Large intestine (tissue), 3 donors: ENCODE measurements at regions not wholly inside any gene's neighbourhood (a gene's known extent, or its start where the extent isn't known, plus 50 kb on each side); places are given as distances from the start of the nearest gene placed in this dataset.

ENCODE experiments used
- DNase-seq, 2 donors: peaks; one replicate each; pipeline versions ENCODE4 v3.0.0 to v3.0.0-alpha.2; 2013
- H3K27ac ChIP-seq: one replicate; pipeline ENCODE4 v1.5.1; 2013; ENCODE audit warnings: low read length
- H3K27me3 ChIP-seq: 2 replicates; pipeline ENCODE4 v1.6.1; 2013; ENCODE audit warnings: low read length; ENCODE audit not compliant: control insufficient read depth, insufficient read depth
- H3K36me3 ChIP-seq: 2 replicates; pipeline ENCODE4 v1.6.1; 2013; ENCODE audit warnings: low read length; ENCODE audit not compliant: control insufficient read depth, insufficient read depth
- H3K4me1 ChIP-seq: one replicate; pipeline ENCODE4 v1.6.1; 2013; ENCODE audit warnings: low read length; ENCODE audit not compliant: control insufficient read depth, insufficient read depth
- H3K4me3 ChIP-seq: one replicate; pipeline ENCODE4 v1.5.1; 2013; ENCODE audit warnings: low read length
- H3K9me3 ChIP-seq: one replicate; pipeline ENCODE4 v1.6.1; 2013; ENCODE audit warnings: mild to moderate bottlenecking, low read depth, low read length, moderate library complexity; ENCODE audit not compliant: control insufficient read depth
- WGBS: methylation state at CpG from one replicate; pipeline ENCODE4 v1.1.5; 2013; ENCODE audit warnings: low lambda C conversion rate; ENCODE audit not compliant: insufficient coverage; 5-methylcytosine and 5-hydroxymethylcytosine counted together

- no peaks in the 10 kb centered on the region for H3K9me3 ChIP-seq
- no peaks in the 10 kb centered on the region for H3K4me1 ChIP-seq
- H3K4me3 ChIP-seq, result no peak overlapping the region
- peaks cover 5% of the 10 kb centered on the region for H3K27me3 ChIP-seq
- no peak overlapping the region for H3K27ac ChIP-seq
- H3K36me3 ChIP-seq, result no peaks in the 10 kb centered on the region
- DNase-seq, result no peak
- no CpG with 5 or more reads among the region's 4 CpGs for WGBS
Observed at GRCh38 chr3:107897471-107898061, 193.3 kb downstream of the CD47 start.

DNA sequence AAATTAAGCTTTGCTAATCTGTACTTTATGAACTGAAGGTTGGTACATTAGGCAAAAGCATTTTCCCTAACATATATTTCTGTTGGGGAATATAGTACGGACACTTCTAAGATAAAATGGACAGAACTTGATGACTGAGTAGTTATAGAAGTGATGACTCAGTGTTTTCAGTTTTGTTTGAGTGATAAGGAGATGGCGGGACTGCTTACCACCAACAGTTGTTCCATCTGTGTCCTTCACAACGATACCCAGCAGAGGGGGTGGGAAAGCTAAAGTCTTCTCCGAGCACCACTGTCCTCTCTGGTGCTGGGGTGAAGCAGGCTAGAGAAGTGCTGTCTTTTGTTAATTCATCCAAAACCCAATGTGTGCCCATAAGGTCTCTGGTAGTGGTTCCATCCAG, 195.8 kb downstream of the CD47 start:
- no peaks in the 10 kb centered on the region for H3K36me3 ChIP-seq
- peaks cover 5% of the 10 kb centered on the region for H3K27me3 ChIP-seq
- no peak overlapping the region for H3K4me3 ChIP-seq
- no peak overlapping the region for H3K27ac ChIP-seq
- WGBS, result no CpG with 5 or more reads among the region's 4 CpGs
- no peak for DNase-seq
- H3K9me3 ChIP-seq, result no peaks in the 10 kb centered on the region
- no peaks in the 10 kb centered on the region for H3K4me1 ChIP-seq

DNA sequence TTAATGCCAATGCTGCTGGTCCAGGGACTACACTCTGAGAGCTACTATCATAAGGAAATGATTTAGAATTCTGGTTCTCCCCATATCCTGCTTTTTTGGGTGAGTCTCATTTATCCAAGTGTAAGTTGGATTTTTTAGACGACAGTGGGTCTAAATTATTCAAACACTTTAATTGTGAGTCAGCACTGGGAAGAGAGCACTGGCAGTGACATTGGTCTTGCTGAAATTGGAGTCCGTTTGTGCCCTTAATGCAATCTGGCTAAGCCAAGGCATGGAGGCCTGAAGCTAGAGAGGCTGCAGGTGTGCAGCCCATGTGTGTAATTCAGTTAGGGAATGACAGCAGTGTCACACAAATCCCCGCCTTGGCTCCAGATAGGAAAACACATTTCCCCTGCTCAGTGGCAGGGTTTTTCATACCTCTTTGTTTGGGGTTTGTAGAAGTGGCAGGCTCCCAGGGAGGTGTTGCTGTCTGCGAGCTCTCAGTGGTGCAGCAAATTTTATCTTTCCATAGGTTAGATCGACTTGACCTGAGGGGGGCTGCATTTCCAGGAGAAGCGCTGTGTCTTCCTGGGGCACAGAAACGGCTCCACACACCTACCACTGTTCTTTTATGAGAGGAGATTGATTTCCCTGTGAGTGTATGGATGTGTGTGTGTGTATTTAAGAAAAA, 197.7 kb downstream of the CD47 start:
- no peak overlapping the region for H3K4me3 ChIP-seq
- no peaks in the 10 kb centered on the region for H3K36me3 ChIP-seq
- DNase-seq, result no peak
- no peaks in the 10 kb centered on the region for H3K4me1 ChIP-seq
- peaks cover 4% of the 10 kb centered on the region for H3K9me3 ChIP-seq
- no CpG with 5 or more reads among the region's 7 CpGs for WGBS
- no peak overlapping the region for H3K27ac ChIP-seq
- peaks cover 5% of the 10 kb centered on the region for H3K27me3 ChIP-seq

DNA sequence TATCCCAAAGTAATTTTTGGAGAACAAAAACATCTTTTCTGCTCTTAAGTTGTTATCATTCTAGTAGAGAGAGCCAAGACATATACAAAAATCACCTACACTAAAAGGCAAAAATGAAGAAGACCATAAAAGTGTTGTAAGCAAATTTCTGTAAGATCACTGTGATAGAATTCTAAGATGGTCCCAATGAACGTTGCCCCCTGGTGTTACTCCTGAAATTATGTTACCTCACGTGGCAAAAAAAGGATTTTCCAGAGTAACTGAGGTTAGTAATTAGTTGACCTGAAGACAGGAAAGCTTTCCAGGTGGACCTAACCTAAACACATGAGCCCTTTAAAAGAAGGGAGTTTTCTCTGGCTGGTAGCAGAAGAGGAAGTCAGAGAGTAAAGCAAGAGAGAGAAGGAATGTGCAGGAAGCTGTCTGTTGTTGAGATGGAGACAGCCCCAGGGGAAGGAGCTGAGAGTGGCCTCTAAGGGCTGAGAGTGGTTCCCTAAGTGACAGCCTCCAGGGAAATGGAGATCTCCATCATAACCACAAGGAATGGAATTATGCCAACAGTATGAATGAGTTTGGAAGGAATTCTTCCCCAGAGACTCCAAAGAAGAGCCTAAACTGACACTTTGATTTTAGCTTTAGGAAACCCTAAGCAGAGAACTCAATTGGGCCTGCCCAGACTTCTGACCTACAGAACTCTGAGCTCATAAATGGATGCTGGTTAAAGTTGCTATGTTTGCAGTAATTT, 205.9 kb downstream of the CD47 start:
- DNase-seq, result no peak
- Histone ChIP-seq H3K9me3 (peaks cover 4% of the 10 kb centered on the region), H3K36me3 (no peaks in the 10 kb centered on the region), H3K4me1 (no peaks in the 10 kb centered on the region), H3K4me3 (no peak overlapping the region), H3K27ac (no peak overlapping the region), H3K27me3 (no peaks in the 10 kb centered on the region)
- no CpG with 5 or more reads among the region's 2 CpGs for WGBS

- Histone ChIP-seq H3K4me3 (no peak overlapping the region), H3K27ac (no peak overlapping the region), H3K4me1 (no peaks in the 10 kb centered on the region), H3K27me3 (no peaks in the 10 kb centered on the region), H3K36me3 (no peaks in the 10 kb centered on the region), H3K9me3 (no peaks in the 10 kb centered on the region)
- no peak for DNase-seq
Observed at GRCh38 chr3:107884028-107884427, 206.8 kb downstream of the CD47 start.

- no peaks in the 10 kb centered on the region for H3K4me1 ChIP-seq
- H3K9me3 ChIP-seq, result no peaks in the 10 kb centered on the region
- 60% methylated on average over 1 of the region's 7 CpGs for WGBS
- no peak for DNase-seq
- no peak overlapping the region for H3K4me3 ChIP-seq
- H3K27ac ChIP-seq, result no peak overlapping the region
- H3K36me3 ChIP-seq, result no peaks in the 10 kb centered on the region
- H3K27me3 ChIP-seq, result no peaks in the 10 kb centered on the region
Observed at GRCh38 chr3:107882881-107883280, 207.9 kb downstream of the CD47 start.

DNA sequence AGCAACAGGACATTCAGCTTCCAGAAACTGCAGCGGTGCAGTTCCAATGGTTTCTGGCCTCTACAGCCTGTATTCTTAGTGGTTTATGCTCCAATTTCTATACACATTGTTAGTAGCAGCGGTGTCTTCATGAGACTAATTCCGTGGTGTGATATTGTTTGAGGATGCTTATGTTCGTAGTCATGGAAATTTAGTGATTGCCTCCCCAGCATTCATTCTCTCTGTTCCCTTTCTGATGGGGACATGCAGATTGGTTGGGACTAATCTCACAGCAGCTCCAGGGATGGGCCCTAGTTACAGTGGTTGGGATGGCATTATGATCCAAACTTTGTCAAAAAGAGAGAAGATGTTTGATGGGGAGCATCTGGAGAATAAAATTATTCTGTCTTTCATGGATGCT, 208.6 kb downstream of the CD47 start:
- no CpG with 5 or more reads among the region's 4 CpGs for WGBS
- Histone ChIP-seq H3K4me3 (no peak overlapping the region), H3K27me3 (no peaks in the 10 kb centered on the region), H3K9me3 (no peaks in the 10 kb centered on the region), H3K27ac (no peak overlapping the region), H3K36me3 (no peaks in the 10 kb centered on the region), H3K4me1 (no peaks in the 10 kb centered on the region)
- DNase-seq, result no peak

DNA sequence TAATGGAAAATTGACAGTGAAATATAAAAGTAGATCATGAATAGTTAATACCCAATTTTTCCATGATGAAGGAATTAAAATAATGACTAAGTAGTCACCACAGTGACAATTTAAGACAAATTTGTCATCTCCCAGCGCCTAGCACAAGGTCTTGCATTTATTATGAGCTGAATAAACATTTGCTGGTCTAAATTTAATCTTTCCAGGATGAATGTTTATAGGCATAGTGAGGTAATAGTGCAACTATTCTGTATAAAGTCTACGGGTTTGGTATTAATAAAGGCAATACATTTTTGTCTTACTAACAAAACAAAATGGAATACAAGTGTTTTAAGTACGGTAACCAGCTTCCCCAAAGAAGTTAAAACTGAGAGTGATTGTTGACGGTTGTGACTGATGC, 209.3 kb downstream of the CD47 start:
- no peak overlapping the region for H3K27ac ChIP-seq
- no peaks in the 10 kb centered on the region for H3K4me1 ChIP-seq
- no peaks in the 10 kb centered on the region for H3K9me3 ChIP-seq
- H3K4me3 ChIP-seq, result no peak overlapping the region
- 100% methylated on average over 1 of the region's 4 CpGs for WGBS
- no peaks in the 10 kb centered on the region for H3K27me3 ChIP-seq
- no peaks in the 10 kb centered on the region for H3K36me3 ChIP-seq
- DNase-seq, result no peak

DNA sequence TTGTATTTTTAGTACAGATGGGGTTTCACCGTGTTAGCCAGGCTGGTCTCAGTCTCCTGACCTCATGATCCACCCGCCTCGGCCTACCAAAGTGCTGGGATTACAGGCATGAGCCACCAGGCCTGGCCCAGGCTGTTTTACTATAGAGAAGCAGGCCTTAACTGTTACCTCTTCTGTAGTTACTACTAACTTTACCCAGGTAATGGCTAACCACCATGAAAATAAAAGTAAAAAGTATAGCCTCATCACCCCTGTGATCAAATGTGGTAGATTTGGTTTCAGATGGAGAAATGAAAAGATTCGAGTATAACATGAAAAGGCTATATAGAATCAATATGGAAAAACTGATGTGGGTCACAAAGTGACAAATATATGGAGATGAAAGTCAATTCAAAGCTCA, 210.1 kb downstream of the CD47 start:
- WGBS, result 100% methylated on average over 1 of the region's 4 CpGs

GRCh38 chr3:107877936-107878335, 212.9 kb downstream of the CD47 start:
- no peaks in the 10 kb centered on the region for H3K36me3 ChIP-seq

More for the DNA sequence above, 210.1 kb downstream of the CD47 start:
- Histone ChIP-seq H3K9me3 (no peaks in the 10 kb centered on the region), H3K4me1 (no peaks in the 10 kb centered on the region), H3K27ac (no peak overlapping the region), H3K36me3 (no peaks in the 10 kb centered on the region), H3K27me3 (no peaks in the 10 kb centered on the region), H3K4me3 (no peak overlapping the region)
- DNase-seq, result no peak

More at GRCh38 chr3:107877936-107878335, 212.9 kb downstream of the CD47 start:
- Histone ChIP-seq H3K4me3 (no peak overlapping the region), H3K9me3 (no peaks in the 10 kb centered on the region), H3K4me1 (no peaks in the 10 kb centered on the region), H3K27me3 (no peaks in the 10 kb centered on the region), H3K27ac (no peak overlapping the region)
- DNase-seq, result no peak
- no CpG with 5 or more reads among the region's 6 CpGs for WGBS
